ENCODE measurements at regions not wholly inside any gene's neighbourhood (a gene's known extent, or its start where the extent isn't known, plus 50 kb on each side); places are given as distances from the start of the nearest gene placed in this dataset.

DNA sequence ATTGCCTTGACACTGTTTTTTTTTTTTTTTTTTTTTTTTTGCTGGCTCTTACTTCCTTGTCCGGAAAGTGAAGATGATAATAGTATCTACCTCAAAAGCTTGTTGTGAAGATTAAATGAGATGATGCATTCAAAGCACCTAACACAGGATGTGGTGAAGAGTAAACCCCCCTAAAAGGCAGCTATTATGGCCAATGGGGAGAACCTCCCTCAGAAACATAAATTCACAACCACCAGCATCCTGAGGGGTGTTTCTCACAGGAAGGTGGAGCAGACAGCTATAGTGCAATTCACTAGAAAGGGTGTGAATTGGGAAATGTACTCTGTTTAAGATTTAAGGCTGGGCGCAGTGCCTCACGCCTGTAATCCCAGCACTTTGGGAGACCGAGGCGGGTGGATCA, 85.4 kb upstream of the CRY1 start:
- TF ChIP-seq, protein P1, sequence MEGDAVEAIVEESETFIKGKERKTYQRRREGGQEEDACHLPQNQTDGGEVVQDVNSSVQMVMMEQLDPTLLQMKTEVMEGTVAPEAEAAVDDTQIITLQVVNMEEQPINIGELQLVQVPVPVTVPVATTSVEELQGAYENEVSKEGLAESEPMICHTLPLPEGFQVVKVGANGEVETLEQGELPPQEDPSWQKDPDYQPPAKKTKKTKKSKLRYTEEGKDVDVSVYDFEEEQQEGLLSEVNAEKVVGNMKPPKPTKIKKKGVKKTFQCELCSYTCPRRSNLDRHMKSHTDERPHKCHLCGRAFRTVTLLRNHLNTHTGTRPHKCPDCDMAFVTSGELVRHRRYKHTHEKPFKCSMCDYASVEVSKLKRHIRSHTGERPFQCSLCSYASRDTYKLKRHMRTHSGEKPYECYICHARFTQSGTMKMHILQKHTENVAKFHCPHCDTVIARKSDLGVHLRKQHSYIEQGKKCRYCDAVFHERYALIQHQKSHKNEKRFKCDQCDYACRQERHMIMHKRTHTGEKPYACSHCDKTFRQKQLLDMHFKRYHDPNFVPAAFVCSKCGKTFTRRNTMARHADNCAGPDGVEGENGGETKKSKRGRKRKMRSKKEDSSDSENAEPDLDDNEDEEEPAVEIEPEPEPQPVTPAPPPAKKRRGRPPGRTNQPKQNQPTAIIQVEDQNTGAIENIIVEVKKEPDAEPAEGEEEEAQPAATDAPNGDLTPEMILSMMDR (conservative IDR thresholded peaks at IDR 0.05 in 1 of 2, IDR thresholded peaks at IDR 0.05 in 1 of 2; ENCODE audit: low read depth in 1 of 2, low read length in 2 of 2) = no peak
- TF ChIP-seq EZH2 (IDR thresholded peaks at IDR 0.05; ENCODE audit: low read length, missing control alignments) = no peak

All from fibroblast of lung (primary cell).